ENCODE measurements at regions not wholly inside any gene's neighbourhood (a gene's known extent, or its start where the extent isn't known, plus 50 kb on each side); places are given as distances from the start of the nearest gene placed in this dataset.

DNA sequence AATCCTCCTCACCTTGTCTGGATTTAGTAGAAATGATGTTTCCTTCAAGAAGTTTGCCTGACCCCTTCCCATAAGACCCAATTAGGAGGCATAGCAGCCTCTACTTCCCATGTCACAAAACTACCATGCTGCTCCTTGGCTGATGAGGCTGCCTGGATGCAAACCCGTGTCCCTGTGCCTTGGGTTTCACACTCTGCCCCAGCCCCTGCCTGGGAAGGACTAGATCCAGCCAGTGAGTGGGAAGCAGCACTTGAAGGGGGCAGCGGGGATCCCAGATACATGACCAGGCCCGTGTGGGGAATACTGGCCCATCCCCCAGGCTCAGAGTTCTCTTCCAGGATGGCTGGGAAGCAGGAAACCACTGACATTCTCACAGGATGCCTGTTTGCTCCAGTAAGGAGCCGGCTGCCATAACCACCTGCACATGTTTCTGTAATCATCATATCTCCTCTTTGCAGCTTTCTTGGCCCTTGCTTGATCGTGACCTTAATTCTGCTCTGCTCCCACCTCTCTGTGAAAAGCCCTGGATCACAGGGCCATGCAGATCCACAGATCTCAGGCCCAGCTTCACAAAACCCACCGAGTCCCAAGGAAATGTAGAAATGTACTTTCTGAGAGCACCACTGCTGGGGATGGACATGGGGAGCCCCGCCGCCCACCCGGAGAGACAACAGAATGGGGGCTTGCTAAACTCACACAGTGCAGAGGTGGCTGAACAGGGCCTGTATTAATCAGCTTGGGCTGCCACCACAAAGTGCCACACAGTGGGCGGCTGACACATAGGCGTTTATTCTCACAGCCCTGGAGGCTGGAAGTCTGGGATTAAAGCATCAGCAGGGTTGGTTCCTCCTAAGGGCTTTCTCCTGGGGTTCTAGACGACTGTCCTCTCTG lies 287.8 kb upstream of the IGFBP3 start:
- DNase-seq (ENCODE audit: low read depth in 2 of 2), result no peak

DNA sequence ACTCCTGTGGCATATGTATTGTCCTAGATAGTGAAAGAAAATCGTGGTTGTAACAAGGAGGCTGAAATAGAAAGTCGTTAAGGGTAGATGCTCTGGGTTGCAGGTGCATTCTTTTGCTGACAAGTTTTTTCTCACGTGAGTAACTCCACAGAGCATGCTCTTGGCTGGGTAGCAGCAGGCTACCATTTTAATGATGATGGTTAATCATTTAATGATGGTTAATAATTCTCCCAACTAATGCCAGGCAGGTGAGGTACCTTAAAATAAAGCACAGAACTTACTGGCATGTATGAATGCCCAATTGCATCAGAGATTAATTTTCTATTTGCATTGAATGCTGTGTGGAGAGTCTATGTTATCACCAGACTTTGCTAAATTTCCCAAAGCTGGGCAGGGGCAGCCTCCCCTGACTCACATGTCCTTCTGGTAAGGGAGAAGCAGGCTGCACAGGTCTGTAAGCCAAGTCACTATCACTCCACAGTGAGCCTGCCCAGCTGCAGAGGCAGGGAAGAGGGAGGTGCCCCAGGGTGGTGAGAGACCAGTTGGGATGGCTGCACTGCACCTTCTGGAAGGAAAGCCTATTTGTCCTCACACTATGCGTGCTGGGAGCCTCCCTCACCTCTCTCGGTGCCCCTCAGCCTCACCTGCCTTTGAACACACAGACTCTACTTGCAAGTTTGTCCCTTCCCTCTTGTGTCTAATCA lies 287.0 kb upstream of the IGFBP3 start:
- DNase-seq (ENCODE audit: low read depth in 2 of 2), result no peak

DNA sequence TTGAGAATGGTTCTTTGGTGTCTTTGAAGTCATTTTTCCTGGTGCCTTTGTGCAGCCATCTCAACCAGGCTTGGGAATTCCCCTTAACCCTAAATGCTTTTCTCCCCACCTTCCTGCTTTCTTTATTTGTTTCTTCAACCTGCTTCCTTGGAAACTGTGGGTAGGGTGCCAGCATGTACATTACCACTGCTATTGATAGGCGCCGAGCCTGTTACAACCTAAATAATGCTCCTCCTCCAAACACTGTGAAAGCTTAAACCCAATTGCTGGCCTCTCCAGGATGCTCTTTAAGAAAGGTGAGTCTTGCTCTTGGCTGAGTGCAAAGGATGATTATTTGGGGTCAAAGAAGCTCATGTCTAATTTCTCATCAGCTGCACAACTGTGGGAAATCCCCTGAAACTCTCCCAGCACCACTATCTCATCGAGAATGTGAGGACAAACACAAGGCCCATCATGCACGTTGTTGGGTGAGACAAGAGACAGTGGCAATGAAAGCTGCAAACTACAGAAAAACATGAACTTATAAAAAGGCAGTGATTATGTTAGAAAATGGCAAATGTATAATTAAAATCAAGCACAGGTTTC lies 285.5 kb upstream of the IGFBP3 start:
- DNase-seq (ENCODE audit: low read depth in 2 of 2), result no peak

DNA sequence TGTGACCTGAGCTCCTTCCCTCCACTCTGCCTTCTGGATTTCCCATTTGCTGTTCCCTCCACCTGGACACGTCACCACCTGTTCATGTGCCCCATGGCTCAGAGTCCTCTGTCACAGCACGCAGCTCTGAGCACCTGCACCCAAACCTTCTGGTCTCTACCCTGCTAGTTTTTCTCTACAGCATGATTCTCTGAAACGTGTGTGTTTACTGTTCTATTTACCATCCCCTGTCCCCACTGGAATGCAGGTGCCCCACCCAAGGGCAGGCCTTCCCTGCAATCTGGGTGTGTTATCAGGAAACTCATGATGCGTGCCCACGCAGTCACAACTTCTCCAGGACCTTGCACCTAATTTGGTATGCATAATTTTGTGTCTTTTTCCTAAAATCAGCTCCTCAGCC lies 284.4 kb upstream of the IGFBP3 start:
- DNase-seq (ENCODE audit: low read depth in 2 of 2), result no peak

GRCh38 chr7:46203926-46204325 lies 282.9 kb upstream of the IGFBP3 start:
- no peak for DNase-seq (ENCODE audit: low read depth in 2 of 2)

DNA sequence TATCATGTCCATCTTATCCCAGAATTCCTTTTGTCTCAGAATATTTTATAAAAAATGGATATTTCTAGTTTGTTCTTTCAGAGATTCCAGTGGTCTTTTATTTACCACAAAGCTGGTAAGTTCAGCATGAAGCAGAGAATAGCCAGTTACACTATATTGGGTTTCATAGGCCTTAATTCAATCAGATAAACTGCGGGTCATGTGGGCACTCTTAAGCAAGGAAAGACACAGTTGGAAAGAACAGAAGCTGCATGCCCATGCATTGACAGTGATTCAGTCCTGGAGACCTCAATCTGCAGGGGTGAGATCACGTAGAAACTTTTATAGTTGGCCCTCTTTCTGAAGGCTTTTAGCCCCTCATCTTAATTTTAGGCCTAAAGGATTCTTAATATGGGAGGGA lies 281.3 kb upstream of the IGFBP3 start:
- DNase-seq (ENCODE audit: low read depth in 2 of 2), result no peak

- DNase-seq (ENCODE audit: low read depth in 2 of 2), result no peak
Measured at GRCh38 chr7:46201961-46202360, 280.9 kb upstream of the IGFBP3 start.

DNA sequence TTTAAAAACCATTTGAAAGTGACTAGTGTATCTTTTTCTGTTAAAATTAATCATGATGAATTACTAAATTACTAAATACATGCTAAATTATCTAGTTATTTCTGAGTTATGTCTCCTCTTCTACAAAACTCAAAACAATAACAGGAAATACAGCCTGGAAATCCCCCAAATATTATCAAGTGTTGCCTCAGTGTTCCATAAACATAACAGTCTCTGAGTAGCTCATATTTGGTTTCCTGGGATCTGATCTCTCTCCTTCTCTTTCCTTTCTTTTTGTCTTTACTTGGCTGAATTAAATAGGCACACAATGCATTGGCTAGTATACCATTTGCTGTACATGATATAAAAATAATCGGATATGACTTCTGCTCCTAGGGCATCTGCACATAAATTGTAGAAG lies 277.6 kb upstream of the IGFBP3 start:
- DNase-seq (ENCODE audit: low read depth in 2 of 2), result no peak

GRCh38 chr7:46197785-46198540 lies 276.9 kb upstream of the IGFBP3 start:
- no peak for DNase-seq (ENCODE audit: low read depth in 2 of 2)

DNA sequence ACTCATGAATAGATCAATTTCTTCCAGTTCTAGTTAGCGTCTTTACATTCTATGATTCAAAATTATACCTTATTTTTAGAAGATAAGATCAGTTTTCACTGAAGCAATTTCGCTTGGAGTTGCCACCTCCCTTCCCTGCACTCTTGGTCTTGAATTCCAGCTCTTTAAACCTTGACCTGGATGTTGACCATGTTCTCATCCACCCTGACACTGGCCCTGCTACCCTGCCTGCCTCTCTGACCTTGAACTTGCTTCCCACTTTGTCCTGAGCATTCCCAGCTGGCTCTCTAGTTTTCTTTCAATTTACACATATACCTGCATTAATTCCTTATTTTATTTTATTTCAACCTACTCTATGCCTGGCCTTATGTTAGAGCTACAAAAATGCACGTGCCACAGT lies 274.9 kb upstream of the IGFBP3 start:
- DNase-seq (ENCODE audit: low read depth in 2 of 2), result no peak

DNA sequence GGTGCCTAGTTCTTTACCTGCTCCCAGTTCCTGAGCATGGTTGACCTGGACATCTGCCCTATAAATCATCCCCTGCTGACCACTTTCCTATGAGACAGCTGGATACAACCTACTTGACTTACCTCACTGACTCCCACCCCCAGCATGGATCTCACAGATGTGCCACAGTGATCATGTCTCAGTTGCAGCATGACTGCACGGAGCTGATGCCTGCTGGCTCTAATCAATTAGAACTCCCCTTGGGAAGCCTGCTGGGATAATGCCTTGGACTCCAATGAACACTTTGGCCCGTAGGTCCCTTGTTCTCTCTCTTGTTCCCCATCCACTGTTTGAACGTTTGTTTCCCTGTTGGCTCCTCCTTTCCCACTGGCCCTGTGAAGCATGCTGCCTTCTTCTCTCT lies 271.2 kb upstream of the IGFBP3 start:
- DNase-seq (ENCODE audit: low read depth in 2 of 2), result no peak

DNA sequence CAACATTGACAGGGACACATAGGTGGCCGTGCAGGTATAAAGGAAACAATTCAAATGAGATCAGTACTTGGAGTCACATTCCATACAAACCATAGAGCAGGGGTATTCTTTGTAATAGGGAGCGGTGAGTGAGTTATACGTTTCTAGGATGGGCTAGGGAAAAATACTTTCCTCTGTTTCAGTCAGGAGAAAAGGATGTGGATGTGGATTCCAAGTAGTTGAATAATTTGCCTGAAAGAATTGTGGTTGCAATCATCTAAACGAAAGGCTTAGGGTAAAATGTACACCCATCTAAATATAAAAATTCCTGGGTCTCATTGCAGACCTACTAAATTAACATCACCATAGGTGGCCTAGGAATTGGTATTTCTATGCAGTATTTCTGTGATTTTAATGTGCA lies 270.7 kb upstream of the IGFBP3 start:
- DNase-seq (ENCODE audit: low read depth in 2 of 2), result no peak

- DNase-seq (ENCODE audit: low read depth in 2 of 2), result no peak
Measured at GRCh38 chr7:46191296-46191695, 270.2 kb upstream of the IGFBP3 start.

- no peak for DNase-seq (ENCODE audit: low read depth in 2 of 2)
Measured at GRCh38 chr7:46189255-46189790, 268.3 kb upstream of the IGFBP3 start.

DNA sequence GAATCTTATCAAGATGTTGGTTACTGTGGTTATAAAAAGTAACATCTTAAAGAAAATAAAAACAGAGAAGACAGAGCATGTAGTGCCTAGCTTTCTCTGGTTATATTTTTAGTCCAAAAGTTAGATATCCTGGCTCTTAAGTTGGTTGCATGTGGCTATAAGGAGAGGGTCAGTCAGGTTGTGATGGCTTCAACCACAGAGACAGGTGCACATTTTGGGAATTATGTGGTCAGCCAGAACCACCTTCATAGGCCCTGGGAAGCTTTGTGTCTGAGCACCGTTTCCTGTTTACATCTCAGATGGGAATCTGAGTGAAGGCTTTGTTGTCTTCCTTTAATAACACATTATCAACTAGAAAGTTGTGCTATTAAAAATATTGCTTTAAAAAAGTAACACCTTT lies 265.1 kb upstream of the IGFBP3 start:
- no peak for DNase-seq (ENCODE audit: low read depth in 2 of 2)

DNA sequence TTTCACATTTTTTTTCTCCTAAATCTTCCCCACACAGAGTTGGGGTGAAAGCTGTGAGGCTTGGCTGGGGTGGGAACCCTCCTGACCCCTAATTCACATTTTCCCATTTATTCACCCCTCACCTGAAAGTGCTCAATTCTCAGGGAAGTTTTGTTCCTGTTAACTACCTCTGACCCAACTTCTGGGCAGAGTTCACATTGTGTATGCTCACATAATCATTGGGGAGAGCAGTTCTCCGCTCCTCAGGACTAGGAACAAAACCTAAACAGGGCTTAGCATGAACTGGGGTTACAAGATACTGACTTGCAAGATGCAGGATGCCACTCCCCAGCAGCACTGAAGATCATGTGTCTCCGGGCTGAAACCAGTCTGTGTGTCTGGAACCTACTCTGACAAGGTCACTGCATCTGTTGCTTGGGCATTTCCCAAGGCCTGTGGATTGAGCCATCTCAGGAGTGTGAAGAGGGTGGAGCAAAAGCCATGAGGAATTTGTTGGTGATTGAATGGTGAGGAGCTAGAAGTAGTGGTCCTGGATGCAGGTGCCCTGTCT lies 258.1 kb upstream of the IGFBP3 start:
- DNase-seq (ENCODE audit: low read depth in 2 of 2), result no peak

DNA sequence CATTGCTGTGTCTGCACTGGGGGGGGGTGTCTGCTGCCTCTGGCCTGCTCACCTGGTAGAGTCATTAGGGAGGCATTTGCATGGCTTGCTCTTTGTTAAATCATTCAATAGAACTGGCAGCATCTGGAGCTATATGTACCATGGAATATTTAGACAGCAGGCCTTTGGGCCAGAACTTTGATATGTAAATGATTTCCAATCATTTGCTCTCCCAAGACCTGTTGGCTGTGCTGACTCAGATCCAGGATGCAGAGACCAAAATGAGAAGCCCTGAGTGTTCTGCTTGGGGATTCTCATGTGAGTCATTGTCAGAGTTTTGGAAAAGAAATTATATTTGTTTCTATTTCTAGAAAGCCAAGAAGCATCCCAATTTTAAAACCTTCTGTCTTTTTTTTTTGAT lies 257.6 kb upstream of the IGFBP3 start:
- no peak for DNase-seq (ENCODE audit: low read depth in 2 of 2)

GRCh38 chr7:46177821-46178220 lies 256.7 kb upstream of the IGFBP3 start:
- no peak for DNase-seq (ENCODE audit: low read depth in 2 of 2)

GRCh38 chr7:46175221-46175620 lies 254.1 kb upstream of the IGFBP3 start:
- DNase-seq (ENCODE audit: low read depth in 2 of 2), result no peak

GRCh38 chr7:46174196-46174580 lies 253.1 kb upstream of the IGFBP3 start:
- no peak for DNase-seq (ENCODE audit: low read depth in 2 of 2)

GRCh38 chr7:46173476-46174195 lies 252.6 kb upstream of the IGFBP3 start:
- DNase-seq (ENCODE audit: low read depth in 2 of 2), result no peak

Data from stimulated activated CD8-positive, alpha-beta memory T cell treated with anti-CD3 and anti-CD28 coated beads, Interleukin-15, amount 100 ng/mL, for 48 hours (primary cell).